Transverse colon (tissue), 4 donors: ENCODE measurements at regions not wholly inside any gene's neighbourhood (a gene's known extent, or its start where the extent isn't known, plus 50 kb on each side); places are given as distances from the start of the nearest gene placed in this dataset.

Experiments
- DNase-seq: peaks from one replicate; pipeline ENCODE4 v3.0.0-alpha.2; 2019
- H3K27ac ChIP-seq, 4 donors: fragments of 200-600 bp; sonication (generic); 2 replicates each; pipeline ENCODE4 v1.5.1; 2016 to 2018; ENCODE audit warnings: inconsistent platforms in 4 of 4
- H3K27me3 ChIP-seq: fragments of 200-600 bp; sonication (generic); 2 replicates; pipeline ENCODE4 v1.5.1; 2017; ENCODE audit warnings: inconsistent platforms
- H3K36me3 ChIP-seq, 4 donors: fragments of 200-600 bp; sonication (generic); 2 replicates each; pipeline ENCODE4 v1.5.1; 2017 to 2019; ENCODE audit warnings: inconsistent platforms in 4 of 4
- H3K4me1 ChIP-seq, 4 donors: fragments of 200-600 bp; sonication (generic); 2 replicates each; pipeline ENCODE4 v1.5.1; 2017 to 2020; ENCODE audit warnings: inconsistent platforms in 4 of 4
- H3K4me3 ChIP-seq, 4 donors: fragments of 200-600 bp; sonication (generic); 1 replicate in 1 of 4; 2 replicates in 3 of 4; pipeline versions ENCODE4 v1.5.1 to v1.6.1; 2017 to 2019; ENCODE audit warnings: inconsistent platforms in 4 of 4
- H3K9me3 ChIP-seq, 2 donors: fragments of 200-600 bp; sonication (generic); 2 replicates each; pipeline ENCODE4 v1.5.1; 2017 to 2019; ENCODE audit warnings: inconsistent platforms in 2 of 2
- CTCF ChIP-seq, 5 experiments: fragments of 200-600 bp in 3 of 5; fragments of 450-650 bp in 2 of 5; sonication (generic) in 3 of 5; IDR thresholded peaks; 1 replicate in 2 of 5; 2 replicates in 3 of 5; pipeline ENCODE4 v1.5.1; 2016 to 2017; ENCODE audit warnings: antibody characterized with exemption in 5 of 5, inconsistent platforms in 3 of 5, mild to moderate bottlenecking in 2 of 5, moderate library complexity in 1 of 5
- EP300 ChIP-seq: sonication (generic); formaldehyde crosslinking; IDR thresholded peaks from one replicate; pipeline ENCODE4 v1.6.1; 2017; ENCODE audit warnings: antibody characterized with exemption, low read depth
- POLR2A ChIP-seq: fragments of 450-650 bp; IDR thresholded peaks from one replicate; pipeline ENCODE4 v1.6.1; 2016; ENCODE audit warnings: antibody characterized with exemption, mild to moderate bottlenecking, moderate library complexity
- POLR2AphosphoS5 ChIP-seq, 3 donors: sonication (generic); formaldehyde crosslinking; IDR thresholded peaks; one replicate each; pipeline ENCODE4 v1.6.1; 2016; ENCODE audit warnings: antibody characterized with exemption in 3 of 3
- WGBS, 2 donors: methylation state at CpG; one replicate each; pipeline ENCODE4 v1.1.5; 2018; ENCODE audit warnings: low coverage in 1 of 2; 5-methylcytosine and 5-hydroxymethylcytosine counted together
- in situ Hi-C, 4 donors: fragments of 200-750 bp; cut with MboI; loops; one replicate each; pipeline versions ENCODE4 v1.15.0 to v1.15.1; 2017; ENCODE audit warnings: low sequenced_read_pairs in 3 of 4, low pct_ligation_motif_present in 1 of 4, low pct_unique_long_range_greater_than_20kb in 1 of 4
- intact Hi-C: fragments of 100-400 bp; cut with DNase I; formaldehyde crosslinking; loops from one replicate; pipeline ENCODE4 v1.15.1; 2023; ENCODE audit warnings: low total_unique reads

GRCh38 chr9:86585422-86586143 is 231.4 kb upstream of the TUT7 start:
- WGBS, 2 donors, result 18 to 35% methylated on average over 5 to 7 of the region's 7 CpGs
- H3K9me3 ChIP-seq, result no peaks in the 10 kb centered on the region
- no peak for DNase-seq
- TF ChIP-seq CTCF (IDR thresholded peaks at IDR 0.05) (no peak), POLR2AphosphoS5 (IDR thresholded peaks at IDR 0.05) (no peak), EP300 (no peak), POLR2A (no peak)
- no peaks in the 10 kb centered on the region for H3K27me3 ChIP-seq
- peaks cover 0 to 8% (median 0%) of the 10 kb centered on the region in 4 donors for H3K4me1 ChIP-seq
- no peaks in the 10 kb centered on the region for H3K36me3 ChIP-seq
- peak overlapping the region in 2 of 4 donors; percentile 11 to 29 for H3K4me3 ChIP-seq
- in situ Hi-C loops, result no loop called here
- H3K27ac ChIP-seq, result peak overlapping the region; percentile 21 to 71 (median 48)
- intact Hi-C loops, result no loop called here

GRCh38 chr9:86580688-86581087 is 226.5 kb upstream of the TUT7 start:
- WGBS, 2 donors, result 66 to 68% methylated on average over 6 of the region's 6 CpGs
- Histone ChIP-seq H3K4me3 (no peak overlapping the region), H3K27me3 (no peaks in the 10 kb centered on the region), H3K4me1 (peaks cover 0 to 4% (median 0%) of the 10 kb centered on the region in 4 donors), H3K27ac (peak overlapping the region in 1 of 4 donors; percentile 58), H3K9me3 (no peaks in the 10 kb centered on the region), H3K36me3 (no peaks in the 10 kb centered on the region)
- in situ Hi-C loops (no loop called here), intact Hi-C loops (no loop called here)
- no peak for TF ChIP-seq POLR2AphosphoS5 (IDR thresholded peaks at IDR 0.05)
- no peak for DNase-seq

- Histone ChIP-seq H3K4me1 (no peaks in the 10 kb centered on the region), H3K36me3 (no peaks in the 10 kb centered on the region), H3K4me3 (no peak overlapping the region), H3K27ac (no peak overlapping the region), H3K9me3 (no peaks in the 10 kb centered on the region), H3K27me3 (no peaks in the 10 kb centered on the region)
- TF ChIP-seq EP300 (no peak), CTCF (IDR thresholded peaks at IDR 0.05) (no peak), POLR2A (no peak), POLR2AphosphoS5 (IDR thresholded peaks at IDR 0.05) (no peak)
- WGBS, 2 donors, result 81 to 88% methylated on average over 3 of the region's 3 CpGs
- in situ Hi-C loops, result no loop called here
- intact Hi-C loops, result no loop called here
- no peak for DNase-seq
Measured at GRCh38 chr9:86578722-86579121, 224.5 kb upstream of the TUT7 start.

- H3K27ac ChIP-seq, result no peak overlapping the region
- H3K4me3 ChIP-seq, result no peak overlapping the region
- 82 to 100% methylated on average over 1 to 25 of the region's 30 CpGs for WGBS, 2 donors
- no peak for DNase-seq
- TF ChIP-seq POLR2A, result no peak
- no peak for TF ChIP-seq EP300
- TF ChIP-seq POLR2AphosphoS5 (IDR thresholded peaks at IDR 0.05), result no peak
- no peak for TF ChIP-seq CTCF (IDR thresholded peaks at IDR 0.05)
- no peaks in the 10 kb centered on the region for H3K9me3 ChIP-seq
- intact Hi-C loops, result no loop called here
- H3K27me3 ChIP-seq, result no peaks in the 10 kb centered on the region
- in situ Hi-C loops, result no loop called here
- no peaks in the 10 kb centered on the region for H3K36me3 ChIP-seq
- no peaks in the 10 kb centered on the region for H3K4me1 ChIP-seq
Measured at GRCh38 chr9:86577420-86578333, 223.5 kb upstream of the TUT7 start.
